ENCODE measurements at regions not wholly inside any gene's neighbourhood (a gene's known extent, or its start where the extent isn't known, plus 50 kb on each side); places are given as distances from the start of the nearest gene placed in this dataset.
A peak's percentile ranks its signal among the peaks of the same experiment; 100 is the strongest.

DNA sequence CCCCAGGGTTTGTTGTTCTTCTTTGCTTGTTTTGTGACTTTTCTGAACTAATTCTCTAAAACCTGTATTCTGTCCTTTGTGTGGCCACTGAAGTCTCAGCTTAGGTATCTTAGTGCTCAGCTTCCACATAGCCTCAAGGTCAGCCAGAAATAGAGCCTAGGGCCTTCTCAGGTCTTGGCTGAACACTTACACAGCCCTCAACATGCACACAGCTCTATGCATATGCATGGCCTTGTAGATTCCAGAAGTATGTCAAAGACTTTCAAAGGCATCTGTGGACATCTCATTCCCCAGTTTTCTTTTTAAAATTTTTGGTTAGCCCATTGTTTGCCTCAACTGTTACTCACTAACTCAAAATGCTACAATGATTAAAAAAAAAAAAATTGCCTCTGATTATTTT, 99.9 kb upstream of the GRIA1 start:
- Histone ChIP-seq H3K27ac (no peak overlapping the region), H3K27me3 (no peaks in the 10 kb centered on the region), H3K9me3 (replicated peaks) (no peaks in the 10 kb centered on the region), H3K4me3 (no peak overlapping the region), H3K36me3 (no peaks in the 10 kb centered on the region), H3K4me1 (no peaks in the 10 kb centered on the region)
- no peak for DNase-seq

DNA sequence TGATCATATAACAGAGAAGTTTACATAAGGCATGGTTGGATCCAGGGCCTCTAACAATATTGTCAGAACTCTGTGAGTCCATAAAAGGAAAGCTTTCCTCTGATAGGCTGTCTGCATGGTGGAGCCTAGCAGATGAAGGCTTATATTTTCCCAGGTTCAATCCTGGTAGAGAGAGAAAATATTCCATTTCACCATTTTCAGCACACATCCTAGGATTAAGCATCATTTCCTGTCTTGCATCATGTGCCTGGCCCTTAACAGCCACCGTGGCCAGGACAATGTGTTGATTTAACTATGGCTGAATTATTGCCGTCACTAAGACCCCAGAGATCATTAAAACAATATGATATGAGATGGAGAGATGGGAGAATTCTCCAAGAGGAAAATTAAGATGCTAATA, 90.9 kb upstream of the GRIA1 start:
- H3K4me3 ChIP-seq: no peak overlapping the region
- no peaks in the 10 kb centered on the region for H3K36me3 ChIP-seq
- H3K27me3 ChIP-seq: no peaks in the 10 kb centered on the region
- no peaks in the 10 kb centered on the region for H3K9me3 ChIP-seq (replicated peaks)
- no peak overlapping the region for H3K27ac ChIP-seq
- DNase-seq: no peak
- H3K4me1 ChIP-seq: peaks cover 6% of the 10 kb centered on the region

DNA sequence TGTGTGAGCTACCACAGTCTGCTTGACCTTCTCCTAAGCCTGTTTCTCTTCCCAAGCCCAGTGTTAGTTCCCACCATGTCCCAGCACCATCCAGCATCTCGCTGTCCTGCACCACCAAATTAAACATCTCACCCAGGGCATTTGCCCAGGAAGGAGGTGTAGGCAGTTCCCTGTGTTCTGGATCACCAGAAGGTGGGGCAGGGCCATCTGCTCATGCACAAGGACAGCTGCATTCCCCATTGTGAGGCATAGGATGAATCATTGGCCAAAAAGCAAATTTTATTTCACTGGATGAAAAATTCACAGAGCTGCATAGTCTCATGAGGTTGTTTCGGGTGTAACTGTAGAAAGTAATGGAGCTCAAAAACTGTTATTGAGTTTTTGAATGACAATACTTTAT, 89.5 kb upstream of the GRIA1 start:
- Histone ChIP-seq H3K4me1 (peaks cover 6% of the 10 kb centered on the region), H3K9me3 (replicated peaks) (no peaks in the 10 kb centered on the region), H3K36me3 (no peaks in the 10 kb centered on the region), H3K27ac (no peak overlapping the region), H3K27me3 (no peaks in the 10 kb centered on the region), H3K4me3 (no peak overlapping the region)
- peak; percentile 15 to 27 for DNase-seq

DNA sequence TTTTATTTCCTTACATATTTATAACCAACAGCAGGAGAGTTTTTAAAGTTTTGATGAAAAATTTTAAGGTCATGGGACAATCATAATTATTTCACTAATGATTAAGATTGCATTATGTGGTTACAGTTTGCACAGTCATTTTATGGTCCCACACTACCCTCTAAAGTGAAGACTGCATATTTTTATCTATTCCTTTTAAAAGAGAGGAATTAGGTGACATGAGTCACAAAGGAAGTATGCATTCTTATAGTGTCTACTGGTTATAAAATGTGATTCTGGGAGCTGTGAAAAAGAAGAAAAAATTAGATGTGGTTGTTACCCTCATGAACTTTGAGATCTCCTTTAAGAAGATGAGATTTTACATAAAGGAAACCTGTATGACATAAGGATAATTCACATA, 87.9 kb upstream of the GRIA1 start:
- Histone ChIP-seq H3K27ac (no peak overlapping the region), H3K36me3 (no peaks in the 10 kb centered on the region), H3K4me3 (no peak overlapping the region), H3K27me3 (no peaks in the 10 kb centered on the region), H3K4me1 (peaks cover 6% of the 10 kb centered on the region), H3K9me3 (replicated peaks) (no peaks in the 10 kb centered on the region)
- DNase-seq: peak in 1 of 2 experiments; percentile 9

DNA sequence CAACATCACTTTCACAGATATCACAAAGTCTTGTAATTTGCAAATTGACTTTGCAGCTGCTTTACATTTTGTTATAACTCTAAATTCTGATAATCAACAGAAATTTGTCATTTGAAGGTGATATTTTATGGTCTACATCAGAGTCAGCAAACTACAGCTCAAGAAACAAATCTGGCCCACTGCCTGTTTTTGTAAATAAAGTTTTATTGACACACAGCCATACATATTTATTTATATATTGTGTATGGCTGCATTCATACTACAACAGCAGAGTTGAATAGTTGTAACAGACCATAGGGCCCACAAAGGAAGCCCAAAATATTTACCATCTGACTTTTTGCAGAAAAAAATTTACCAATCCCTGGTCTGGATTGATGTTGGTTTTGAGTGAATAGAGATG, 87.0 kb upstream of the GRIA1 start:
- Histone ChIP-seq H3K4me1 (peaks cover 6% of the 10 kb centered on the region), H3K36me3 (no peaks in the 10 kb centered on the region), H3K27ac (no peak overlapping the region), H3K4me3 (no peak overlapping the region), H3K27me3 (no peaks in the 10 kb centered on the region), H3K9me3 (replicated peaks) (no peaks in the 10 kb centered on the region)
- no peak for DNase-seq

DNA sequence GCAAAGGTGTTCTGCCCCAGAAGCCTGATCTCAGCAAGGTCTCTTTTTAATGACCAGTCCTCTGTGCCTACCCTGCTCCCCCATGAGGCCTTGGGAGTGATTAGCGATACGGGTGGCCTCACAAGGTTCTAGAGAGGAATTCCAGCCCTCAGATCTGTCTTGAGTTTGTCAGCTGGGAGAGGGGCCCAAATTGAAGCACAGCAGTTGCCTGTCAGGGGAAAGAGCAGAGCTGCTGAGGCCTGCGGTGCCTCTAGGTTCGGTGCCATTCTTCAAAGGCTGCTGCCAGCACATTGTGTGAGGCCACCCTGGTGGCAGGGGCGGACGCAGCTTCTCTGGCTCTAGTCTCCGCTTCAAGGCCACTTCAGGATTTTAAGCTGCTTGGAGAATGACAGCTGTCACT, 85.7 kb upstream of the GRIA1 start:
- no peaks in the 10 kb centered on the region for H3K9me3 ChIP-seq (replicated peaks)
- no peaks in the 10 kb centered on the region for H3K36me3 ChIP-seq
- no peak for DNase-seq
- no peak overlapping the region for H3K27ac ChIP-seq
- no peak overlapping the region for H3K4me3 ChIP-seq
- no peaks in the 10 kb centered on the region for H3K27me3 ChIP-seq
- H3K4me1 ChIP-seq: peaks cover 6% of the 10 kb centered on the region

DNA sequence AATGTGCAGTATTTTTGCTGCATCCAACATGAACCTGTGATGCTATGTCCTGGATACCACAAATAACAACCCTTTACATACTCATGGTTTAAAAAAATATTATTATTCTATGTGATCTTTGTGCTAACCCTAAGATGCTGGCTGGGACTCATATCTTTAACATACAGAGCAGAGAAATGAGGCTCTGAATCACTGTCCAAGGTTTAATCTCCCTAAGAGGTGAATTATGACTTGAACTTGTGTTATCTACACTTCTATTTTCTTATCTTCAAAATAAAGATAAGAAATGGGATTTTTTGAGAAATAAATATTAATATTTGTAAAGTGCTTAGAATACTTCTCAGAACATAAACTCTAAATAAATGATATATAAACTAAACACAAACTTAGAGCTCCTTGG, 68.8 kb upstream of the GRIA1 start:
- no peaks in the 10 kb centered on the region for H3K9me3 ChIP-seq (replicated peaks)
- no peaks in the 10 kb centered on the region for H3K27me3 ChIP-seq
- DNase-seq: no peak
- no peaks in the 10 kb centered on the region for H3K4me1 ChIP-seq
- H3K27ac ChIP-seq: no peak overlapping the region
- no peaks in the 10 kb centered on the region for H3K36me3 ChIP-seq
- no peak overlapping the region for H3K4me3 ChIP-seq

DNA sequence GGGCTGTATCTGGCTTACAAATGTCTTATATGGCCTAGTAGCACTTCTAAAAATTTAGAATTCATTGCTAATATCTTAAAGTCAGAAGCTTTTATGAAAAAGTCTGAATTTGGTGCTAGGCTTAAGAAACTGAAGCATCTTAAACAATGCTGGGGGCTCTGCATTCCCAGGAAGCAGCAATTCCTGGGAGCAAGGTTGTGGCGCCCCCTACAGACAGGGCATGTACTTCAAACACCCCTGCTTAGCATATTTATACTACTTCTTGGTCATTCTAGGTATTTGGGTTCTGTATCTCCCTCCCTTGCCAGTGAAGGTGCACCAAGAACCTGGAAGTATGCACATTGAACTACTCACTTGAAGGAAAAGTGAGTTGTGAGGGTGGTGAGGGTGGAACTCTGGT, 64.6 kb upstream of the GRIA1 start:
- Histone ChIP-seq H3K27me3 (no peaks in the 10 kb centered on the region), H3K27ac (no peak overlapping the region), H3K4me1 (no peaks in the 10 kb centered on the region), H3K4me3 (no peak overlapping the region), H3K36me3 (no peaks in the 10 kb centered on the region), H3K9me3 (replicated peaks) (no peaks in the 10 kb centered on the region)
- peak; percentile 32 to 37 for DNase-seq

DNA sequence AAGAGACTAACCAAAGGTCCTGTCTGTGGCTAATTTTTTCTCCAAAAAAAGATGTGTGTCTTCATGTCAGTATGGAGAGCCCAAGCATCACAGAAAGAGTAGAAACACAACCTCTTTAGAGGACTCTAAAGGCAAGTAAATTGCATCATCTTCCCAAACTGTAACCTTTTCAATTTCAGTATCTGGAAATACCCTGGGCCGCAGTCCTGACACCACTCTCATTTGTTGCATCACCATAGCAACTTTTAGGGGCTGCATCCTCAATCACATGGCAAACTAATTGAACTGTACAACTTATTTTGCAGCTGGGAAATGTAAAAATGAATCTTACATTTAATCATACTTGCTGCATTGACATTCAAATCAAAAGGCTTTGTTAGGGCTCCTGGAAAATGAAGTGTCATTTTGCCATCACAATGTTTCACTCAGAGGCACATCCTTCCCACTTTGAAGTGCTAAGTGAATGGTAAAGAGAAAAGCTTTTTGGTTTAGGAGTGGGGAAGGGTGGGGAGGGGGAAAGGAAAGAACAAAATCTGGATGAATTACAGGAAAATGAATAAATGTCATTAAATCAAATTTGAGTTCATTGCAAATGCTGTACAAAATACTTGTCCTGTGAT, 60.6 kb upstream of the GRIA1 start:
- no peak for DNase-seq
- Histone ChIP-seq H3K9me3 (replicated peaks) (no peaks in the 10 kb centered on the region), H3K4me3 (no peak overlapping the region), H3K36me3 (no peaks in the 10 kb centered on the region), H3K4me1 (no peaks in the 10 kb centered on the region), H3K27ac (no peak overlapping the region), H3K27me3 (no peaks in the 10 kb centered on the region)

DNA sequence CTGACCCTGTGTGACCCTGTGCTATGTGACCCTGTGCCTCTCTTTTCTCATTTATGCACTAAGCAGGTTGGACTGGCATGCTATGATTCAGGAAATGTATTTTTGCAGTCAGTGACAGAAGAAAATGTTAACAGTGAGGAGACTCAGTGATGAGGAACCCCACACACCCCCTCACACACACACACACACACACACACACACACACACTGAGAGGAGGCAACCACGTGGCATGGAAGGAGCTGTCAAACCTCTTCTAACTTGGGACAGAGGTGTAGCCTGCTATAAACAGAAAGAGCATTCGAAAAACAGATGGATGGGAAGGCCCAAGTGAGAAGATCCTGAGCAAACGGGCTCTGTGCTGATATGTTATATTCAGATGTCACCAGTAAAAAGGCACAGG, 57.9 kb upstream of the GRIA1 start:
- H3K9me3 ChIP-seq (replicated peaks): no peaks in the 10 kb centered on the region
- no peak overlapping the region for H3K4me3 ChIP-seq
- no peaks in the 10 kb centered on the region for H3K36me3 ChIP-seq
- H3K4me1 ChIP-seq: no peaks in the 10 kb centered on the region
- no peak overlapping the region for H3K27ac ChIP-seq
- no peak for DNase-seq
- no peaks in the 10 kb centered on the region for H3K27me3 ChIP-seq

DNA sequence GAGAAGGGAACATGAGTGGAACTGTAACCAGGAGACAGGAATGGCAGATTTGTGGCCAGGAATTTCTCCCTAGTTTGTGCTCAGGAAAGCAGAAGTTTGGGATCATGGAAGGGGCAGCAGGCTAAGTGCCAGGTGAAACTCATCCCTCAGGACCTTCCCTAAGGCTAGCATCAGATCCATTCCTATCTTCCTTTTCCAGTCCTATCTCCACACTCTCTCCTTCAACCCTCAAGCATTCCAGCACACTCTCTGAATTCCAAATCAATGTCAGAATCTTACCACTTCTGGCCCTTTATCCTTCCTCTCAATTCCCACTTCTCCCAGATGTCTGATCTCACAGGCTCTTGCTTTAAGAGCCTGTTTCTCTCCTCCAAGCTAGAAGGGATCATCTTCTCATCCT, 53.2 kb upstream of the GRIA1 start:
- Histone ChIP-seq H3K27ac (no peak overlapping the region), H3K4me3 (no peak overlapping the region), H3K27me3 (no peaks in the 10 kb centered on the region), H3K9me3 (replicated peaks) (no peaks in the 10 kb centered on the region), H3K4me1 (no peaks in the 10 kb centered on the region), H3K36me3 (no peaks in the 10 kb centered on the region)
- DNase-seq: no peak

DNA sequence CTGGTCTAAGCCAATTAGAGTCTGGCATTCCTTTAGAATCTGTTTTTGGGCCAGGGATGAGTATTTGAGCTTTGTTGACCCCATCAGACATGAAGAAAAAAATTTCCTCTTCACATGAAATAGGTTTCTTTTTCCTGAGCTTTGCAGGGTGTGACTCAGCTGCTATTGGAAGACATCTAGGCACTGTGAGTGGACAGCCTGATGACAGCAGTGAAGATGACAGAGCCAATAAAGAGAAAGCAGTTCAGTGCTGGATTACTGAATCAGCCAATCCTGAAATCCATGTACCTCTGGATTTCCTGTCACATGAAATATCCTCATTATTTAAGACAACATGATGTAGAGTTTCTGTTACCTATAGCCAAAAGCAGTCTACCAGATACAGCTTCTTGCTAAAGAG, 51.3 kb upstream of the GRIA1 start:
- Histone ChIP-seq H3K36me3 (no peaks in the 10 kb centered on the region), H3K9me3 (replicated peaks) (no peaks in the 10 kb centered on the region), H3K27ac (no peak overlapping the region), H3K4me3 (no peak overlapping the region), H3K4me1 (no peaks in the 10 kb centered on the region), H3K27me3 (no peaks in the 10 kb centered on the region)
- no peak for DNase-seq

Data from SJCRH30 (cell line).